ENCODE measurements at regions not wholly inside any gene's neighbourhood (a gene's known extent, or its start where the extent isn't known, plus 50 kb on each side); places are given as distances from the start of the nearest gene placed in this dataset.

DNA sequence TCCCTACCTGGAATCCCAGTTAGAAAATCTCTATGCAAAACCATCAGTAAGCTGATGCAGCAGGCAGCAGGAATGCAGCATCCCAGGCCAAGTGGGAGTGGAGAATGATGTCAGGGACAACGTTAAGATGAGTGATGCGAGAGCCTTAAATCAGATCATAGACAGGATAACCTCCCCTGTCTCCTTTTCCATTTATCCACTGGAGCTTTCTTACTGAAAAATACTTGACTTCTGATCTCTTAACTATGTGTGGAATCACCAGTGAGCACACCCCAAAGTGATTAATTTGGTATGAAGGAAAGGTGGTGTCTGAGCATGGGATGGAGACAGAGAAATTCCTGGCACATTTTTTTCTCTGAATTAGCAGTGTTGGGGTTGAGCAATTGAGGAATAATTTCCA is 98.0 kb downstream of the RND3 start:
- H3K36me3 ChIP-seq (ENCODE audit: insufficient read depth, low read length), result no peaks in the 10 kb centered on the region
- TF ChIP-seq, protein P1, sequence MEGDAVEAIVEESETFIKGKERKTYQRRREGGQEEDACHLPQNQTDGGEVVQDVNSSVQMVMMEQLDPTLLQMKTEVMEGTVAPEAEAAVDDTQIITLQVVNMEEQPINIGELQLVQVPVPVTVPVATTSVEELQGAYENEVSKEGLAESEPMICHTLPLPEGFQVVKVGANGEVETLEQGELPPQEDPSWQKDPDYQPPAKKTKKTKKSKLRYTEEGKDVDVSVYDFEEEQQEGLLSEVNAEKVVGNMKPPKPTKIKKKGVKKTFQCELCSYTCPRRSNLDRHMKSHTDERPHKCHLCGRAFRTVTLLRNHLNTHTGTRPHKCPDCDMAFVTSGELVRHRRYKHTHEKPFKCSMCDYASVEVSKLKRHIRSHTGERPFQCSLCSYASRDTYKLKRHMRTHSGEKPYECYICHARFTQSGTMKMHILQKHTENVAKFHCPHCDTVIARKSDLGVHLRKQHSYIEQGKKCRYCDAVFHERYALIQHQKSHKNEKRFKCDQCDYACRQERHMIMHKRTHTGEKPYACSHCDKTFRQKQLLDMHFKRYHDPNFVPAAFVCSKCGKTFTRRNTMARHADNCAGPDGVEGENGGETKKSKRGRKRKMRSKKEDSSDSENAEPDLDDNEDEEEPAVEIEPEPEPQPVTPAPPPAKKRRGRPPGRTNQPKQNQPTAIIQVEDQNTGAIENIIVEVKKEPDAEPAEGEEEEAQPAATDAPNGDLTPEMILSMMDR (IDR thresholded peaks at IDR 0.05; ENCODE audit: extremely low read depth, low read depth, low read length), result no peak
- no peak overlapping the region for H3K4me2 ChIP-seq (ENCODE audit: insufficient read depth, low read length)
- no peak overlapping the region for H3K4me3 ChIP-seq (ENCODE audit: insufficient read depth, low read length)
- peaks cover 8% of the 10 kb centered on the region for H3K4me1 ChIP-seq (ENCODE audit: insufficient read depth, low read length)
- H4K20me1 ChIP-seq (ENCODE audit: insufficient read depth, low read length), result no peaks in the 10 kb centered on the region
- no peaks in the 10 kb centered on the region for H3K9me3 ChIP-seq (ENCODE audit: low read depth, low read length)
- no peaks in the 10 kb centered on the region for H3K27me3 ChIP-seq (ENCODE audit: insufficient read depth, low read length)
- H2AFZ ChIP-seq (ENCODE audit: low read length), result no peak overlapping the region
- no peaks in the 10 kb centered on the region for H3K79me2 ChIP-seq (ENCODE audit: insufficient read depth, low read length)
- peak; percentile 75 for DNase-seq (ENCODE audit: insufficient read length, low spot score, missing footprints)
- H3K27ac ChIP-seq (ENCODE audit: low read depth, low read length), result no peak overlapping the region

DNA sequence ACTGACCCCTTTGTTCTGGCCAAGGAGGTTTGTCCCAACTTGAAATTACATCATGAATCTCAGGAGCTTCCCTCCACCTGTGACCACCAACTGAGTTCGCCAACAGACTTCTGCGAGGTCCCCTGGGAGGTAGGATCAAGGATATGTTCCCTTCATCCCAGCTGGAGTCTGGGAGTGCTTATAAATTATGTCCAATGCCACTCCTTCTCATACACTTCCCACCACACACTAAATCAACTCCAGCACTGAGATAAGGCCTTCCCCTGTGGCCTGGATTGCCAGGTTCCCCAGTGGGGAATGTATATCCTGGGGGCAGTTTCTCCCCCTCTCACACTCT is 99.2 kb downstream of the RND3 start:
- Histone ChIP-seq H3K4me3 (ENCODE audit: insufficient read depth, low read length) (no peak overlapping the region), H4K20me1 (ENCODE audit: insufficient read depth, low read length) (no peaks in the 10 kb centered on the region), H3K4me1 (ENCODE audit: insufficient read depth, low read length) (peaks cover 8% of the 10 kb centered on the region), H3K79me2 (ENCODE audit: insufficient read depth, low read length) (no peaks in the 10 kb centered on the region), H3K9me3 (ENCODE audit: low read depth, low read length) (no peaks in the 10 kb centered on the region), H3K27ac (ENCODE audit: low read depth, low read length) (no peak overlapping the region), H3K36me3 (ENCODE audit: insufficient read depth, low read length) (no peaks in the 10 kb centered on the region), H2AFZ (ENCODE audit: low read length) (peak overlapping the region; percentile 15), H3K27me3 (ENCODE audit: insufficient read depth, low read length) (no peaks in the 10 kb centered on the region), H3K4me2 (ENCODE audit: insufficient read depth, low read length) (no peak overlapping the region)
- no peak for DNase-seq (ENCODE audit: insufficient read length, low spot score, missing footprints)
- TF ChIP-seq, protein P1 (IDR thresholded peaks at IDR 0.05; ENCODE audit: extremely low read depth, low read depth, low read length), result no peak

DNA sequence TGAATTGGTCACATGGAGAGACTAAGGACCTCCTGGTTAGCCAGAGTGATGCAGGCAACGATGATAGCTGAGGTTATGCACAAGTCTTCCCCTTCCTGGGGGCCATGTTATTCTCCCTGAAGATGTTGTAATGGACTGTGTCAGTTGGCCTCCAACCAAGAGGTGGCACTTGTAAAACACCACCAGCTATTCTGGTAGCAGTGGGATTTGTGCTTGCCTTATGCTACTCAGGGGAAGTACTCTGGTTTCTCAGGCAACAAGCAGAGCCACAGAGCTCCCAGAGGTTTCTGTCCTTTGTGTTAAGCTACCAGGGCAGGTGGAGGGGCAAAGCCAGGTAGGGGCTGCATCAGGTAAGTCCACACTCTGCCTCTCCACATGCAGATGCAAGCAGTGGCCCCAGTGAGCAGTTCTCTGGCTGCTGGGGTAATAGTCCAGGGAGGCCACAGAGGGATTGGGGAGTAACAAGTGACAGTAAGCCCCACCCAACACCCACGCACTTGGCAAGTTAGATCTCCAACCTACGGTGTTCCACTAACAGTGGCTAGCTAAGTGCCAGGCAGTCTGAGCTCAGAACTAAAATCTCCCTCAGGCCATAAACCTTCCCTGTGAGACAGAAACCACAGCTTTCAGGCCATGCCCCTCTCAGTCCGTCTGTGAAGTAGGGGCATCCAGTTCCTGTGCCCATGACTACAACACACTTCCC is 99.7 kb downstream of the RND3 start:
- peak overlapping the region; percentile 31 for H2AFZ ChIP-seq (ENCODE audit: low read length)
- no peaks in the 10 kb centered on the region for H4K20me1 ChIP-seq (ENCODE audit: insufficient read depth, low read length)
- H3K27ac ChIP-seq (ENCODE audit: low read depth, low read length), result no peak overlapping the region
- no peak overlapping the region for H3K4me3 ChIP-seq (ENCODE audit: insufficient read depth, low read length)
- peak; percentile 25 for DNase-seq (ENCODE audit: insufficient read length, low spot score, missing footprints)
- H3K4me1 ChIP-seq (ENCODE audit: insufficient read depth, low read length), result peaks cover 8% of the 10 kb centered on the region
- no peaks in the 10 kb centered on the region for H3K36me3 ChIP-seq (ENCODE audit: insufficient read depth, low read length)
- no peaks in the 10 kb centered on the region for H3K79me2 ChIP-seq (ENCODE audit: insufficient read depth, low read length)
- TF ChIP-seq, protein P1 (IDR thresholded peaks at IDR 0.05; ENCODE audit: extremely low read depth, low read depth, low read length), result no peak
- no peaks in the 10 kb centered on the region for H3K27me3 ChIP-seq (ENCODE audit: insufficient read depth, low read length)
- no peak overlapping the region for H3K4me2 ChIP-seq (ENCODE audit: insufficient read depth, low read length)
- H3K9me3 ChIP-seq (ENCODE audit: low read depth, low read length), result no peaks in the 10 kb centered on the region

DNA sequence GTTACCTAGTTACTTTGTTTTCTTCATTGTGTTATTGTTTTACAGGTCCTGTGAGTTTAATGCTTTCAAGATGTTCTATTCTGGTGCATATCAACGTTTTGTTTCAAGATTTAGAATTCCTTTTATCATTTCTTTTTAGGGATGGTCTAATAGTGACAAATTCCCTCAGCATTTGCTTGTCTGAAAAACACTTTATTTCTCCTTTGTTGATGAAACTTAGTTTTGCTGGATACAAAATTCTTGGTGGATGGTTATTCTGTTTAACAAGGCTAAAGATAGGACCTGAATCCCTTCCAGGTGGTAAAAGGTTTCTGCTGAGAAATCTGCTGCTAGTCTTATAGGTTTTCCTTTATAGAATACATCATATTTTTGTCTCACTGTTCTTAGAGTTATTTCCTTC is 102.3 kb downstream of the RND3 start:
- Histone ChIP-seq H3K9me3 (ENCODE audit: low read depth, low read length) (no peaks in the 10 kb centered on the region), H4K20me1 (ENCODE audit: insufficient read depth, low read length) (no peaks in the 10 kb centered on the region), H2AFZ (ENCODE audit: low read length) (no peak overlapping the region), H3K79me2 (ENCODE audit: insufficient read depth, low read length) (no peaks in the 10 kb centered on the region), H3K4me2 (ENCODE audit: insufficient read depth, low read length) (no peak overlapping the region), H3K4me1 (ENCODE audit: insufficient read depth, low read length) (peaks cover 8% of the 10 kb centered on the region), H3K4me3 (ENCODE audit: insufficient read depth, low read length) (no peak overlapping the region), H3K36me3 (ENCODE audit: insufficient read depth, low read length) (no peaks in the 10 kb centered on the region), H3K27ac (ENCODE audit: low read depth, low read length) (no peak overlapping the region), H3K27me3 (ENCODE audit: insufficient read depth, low read length) (no peaks in the 10 kb centered on the region)
- TF ChIP-seq, protein P1 (IDR thresholded peaks at IDR 0.05; ENCODE audit: extremely low read depth, low read depth, low read length), result no peak
- no peak for DNase-seq (ENCODE audit: insufficient read length, low spot score, missing footprints)

Measured in osteoblast (primary cell).